GM12891 (cell line): ENCODE measurements at regions not wholly inside any gene's neighbourhood (a gene's known extent, or its start where the extent isn't known, plus 50 kb on each side); places are given as distances from the start of the nearest gene placed in this dataset.

Experiments
- DNase-seq: peaks from one replicate; pipeline ENCODE4 v3.0.0; 2011; ENCODE audit warnings: low spot score; ENCODE audit not compliant: insufficient read length
- FAIRE-seq: peaks from 2 replicates; lab custom pipeline; 2011; peaks lifted over from hg19 to GRCh38; lab: Jason Lieb, UNC
- PAX5 ChIP-seq: IDR thresholded peaks from 2 replicates; pipeline ENCODE4 v1.6.1; 2011; ENCODE audit warnings: low read length, moderate library complexity, mild to moderate bottlenecking; ENCODE audit not compliant: insufficient read depth, severe bottlenecking
- POLR2A ChIP-seq: IDR thresholded peaks from 2 replicates; pipeline ENCODE4 v1.6.1; 2011; ENCODE audit warnings: low read depth, low read length, control low read depth
- POLR2AphosphoS5 ChIP-seq: IDR thresholded peaks from 2 replicates; pipeline ENCODE4 v1.6.1; 2011; ENCODE audit warnings: low read depth, low read length, control low read depth
- POU2F2 ChIP-seq: IDR thresholded peaks from 2 replicates; pipeline ENCODE4 v1.6.1; 2011; ENCODE audit warnings: low read depth, mild to moderate bottlenecking, control low read depth, low read length, moderate library complexity
- SPI1 ChIP-seq: IDR thresholded peaks from 2 replicates; pipeline ENCODE4 v1.6.1; 2011; ENCODE audit warnings: low read depth, low read length, control low read depth
- TAF1 ChIP-seq: IDR thresholded peaks from 2 replicates; pipeline ENCODE4 v1.6.1; 2011; ENCODE audit warnings: low read depth, low read length, control low read depth

DNA sequence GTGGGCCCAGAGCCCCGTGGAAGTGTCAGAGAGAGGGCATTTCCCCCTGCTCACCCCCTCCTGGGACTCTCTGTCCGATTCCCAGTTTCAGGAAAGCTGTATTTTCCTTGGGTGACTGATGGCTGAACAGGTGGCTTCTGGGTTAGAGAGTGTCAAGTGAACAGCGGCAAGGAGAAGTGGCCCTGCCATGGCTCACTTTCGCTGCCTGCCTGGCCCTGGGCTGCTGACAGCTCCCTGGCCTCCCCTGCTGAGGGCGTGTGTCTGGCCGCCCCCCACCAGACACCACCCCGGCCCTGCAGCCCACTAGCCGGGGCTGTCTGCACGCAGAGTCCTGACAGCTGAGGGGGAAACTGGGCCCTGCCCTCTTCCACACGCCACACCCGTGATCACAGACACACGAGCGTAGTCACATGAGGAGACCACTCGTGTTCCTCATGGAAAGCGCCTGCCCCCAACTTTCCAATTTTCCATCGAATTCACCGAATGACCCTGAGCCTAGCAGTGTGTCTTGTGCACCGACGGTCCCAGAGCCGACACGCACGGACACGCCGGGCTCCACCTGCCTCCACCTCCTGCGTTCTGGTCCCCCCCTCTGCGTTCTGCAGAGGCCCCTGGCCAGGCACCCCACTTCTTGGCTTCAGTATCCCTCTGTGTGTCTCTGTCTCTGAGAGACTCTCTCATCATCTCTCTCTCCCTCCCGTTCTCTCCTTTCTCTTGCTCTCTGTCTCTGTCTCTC is 60.6 kb upstream of the CASZ1 start:
- DNase-seq (no peak), FAIRE-seq (no peak)
- TF ChIP-seq POLR2A = no peak
- no peak for TF ChIP-seq POU2F2
- no peak for TF ChIP-seq SPI1
- no peak for TF ChIP-seq TAF1
- TF ChIP-seq POLR2AphosphoS5 = no peak
- no peak for TF ChIP-seq PAX5

DNA sequence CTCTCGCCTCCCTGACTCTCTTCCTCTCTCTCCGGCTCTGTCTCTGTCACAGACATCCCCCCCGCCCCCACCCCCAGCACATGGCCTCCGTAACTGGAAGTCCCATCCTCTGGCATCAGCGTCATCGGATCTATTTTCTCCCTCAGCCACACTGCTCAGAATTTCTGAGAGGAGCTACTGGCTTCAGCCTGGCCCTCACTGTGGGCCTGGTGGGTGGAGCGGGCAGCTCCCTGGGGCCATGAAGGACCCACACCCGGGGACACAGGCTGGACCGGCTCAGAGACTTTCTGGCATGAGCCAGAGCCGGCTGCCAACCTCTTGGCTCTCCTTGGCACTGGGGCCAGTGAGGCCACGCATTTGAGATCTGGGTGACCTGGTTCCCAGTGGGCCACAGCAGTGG is 61.2 kb upstream of the CASZ1 start:
- DNase-seq (no peak), FAIRE-seq (no peak)
- TF ChIP-seq PAX5 (no peak), POU2F2 (no peak), TAF1 (no peak), POLR2A (no peak), POLR2AphosphoS5 (no peak), SPI1 (no peak)

DNA sequence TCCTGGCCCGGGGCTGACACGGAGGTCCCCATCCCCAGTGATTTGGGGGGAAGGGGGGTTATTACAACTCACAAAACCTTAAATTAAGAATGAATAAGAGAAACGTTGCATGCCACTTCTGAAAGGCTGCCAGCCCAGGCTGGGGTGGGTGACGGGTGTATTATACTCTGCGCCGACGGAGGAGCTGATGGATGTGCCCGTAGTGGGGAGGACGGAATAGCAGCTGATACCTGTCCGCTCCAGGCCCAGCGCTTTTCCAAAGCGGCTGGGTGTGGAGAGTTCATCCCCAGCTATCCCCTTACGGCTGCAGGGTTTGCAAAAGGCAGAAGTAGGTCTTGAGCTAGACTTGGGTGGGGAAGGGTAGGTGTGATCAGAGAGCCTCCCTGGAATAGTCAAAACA is 63.8 kb upstream of the CASZ1 start:
- FAIRE-seq (no peak), DNase-seq (no peak)
- TF ChIP-seq POLR2A = no peak
- TF ChIP-seq PAX5 = no peak
- no peak for TF ChIP-seq POU2F2
- TF ChIP-seq POLR2AphosphoS5 = no peak
- no peak for TF ChIP-seq SPI1
- no peak for TF ChIP-seq TAF1

DNA sequence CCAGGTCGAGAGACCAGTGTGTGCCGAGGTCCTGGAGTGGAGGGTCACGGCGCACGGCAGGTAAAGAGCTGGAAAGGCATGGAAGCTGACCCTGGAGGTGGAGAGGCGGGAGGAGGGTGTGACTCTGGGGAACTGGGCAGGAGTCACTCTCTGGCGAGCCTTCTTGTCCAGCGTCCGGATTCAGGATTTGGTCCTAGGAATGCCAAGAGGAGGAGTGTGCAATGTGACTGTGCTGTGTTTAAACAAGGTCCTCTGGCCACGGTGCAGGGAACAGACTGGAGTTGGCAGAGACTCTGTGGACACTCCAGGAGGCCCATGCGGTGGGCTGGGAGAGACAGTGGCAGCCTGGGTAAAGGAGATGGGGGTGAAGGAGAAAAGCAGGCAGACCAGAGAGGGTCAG is 64.2 kb upstream of the CASZ1 start:
- TF ChIP-seq PAX5 (no peak), TAF1 (no peak), POU2F2 (no peak), POLR2AphosphoS5 (no peak), SPI1 (no peak), POLR2A (no peak)
- DNase-seq (no peak), FAIRE-seq (no peak)

DNA sequence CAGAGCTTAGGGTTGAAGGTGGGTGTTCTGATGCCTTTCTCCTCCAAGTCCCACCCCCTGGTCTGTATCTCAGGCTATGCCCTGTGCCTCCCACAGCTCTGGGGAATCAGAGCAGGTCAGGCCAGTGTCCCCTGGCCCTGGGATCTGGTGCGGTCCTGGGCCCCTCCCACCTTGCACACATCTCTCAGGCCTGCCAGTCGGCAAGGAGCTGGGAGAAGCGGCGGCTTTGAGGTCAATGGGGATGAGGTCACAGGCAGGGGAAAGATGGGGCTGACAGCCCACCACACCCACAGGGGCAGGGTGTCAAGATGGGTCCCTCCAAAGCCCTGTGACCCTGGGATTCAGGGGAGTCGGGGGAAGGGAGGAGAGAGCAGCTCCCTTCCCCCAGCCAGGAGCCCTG is 65.4 kb upstream of the CASZ1 start:
- TF ChIP-seq POLR2AphosphoS5 = no peak
- TF ChIP-seq TAF1 = no peak
- no peak for TF ChIP-seq POLR2A
- no peak for TF ChIP-seq PAX5
- no peak for TF ChIP-seq POU2F2
- no peak for TF ChIP-seq SPI1
- no peak for FAIRE-seq
- DNase-seq = no peak

DNA sequence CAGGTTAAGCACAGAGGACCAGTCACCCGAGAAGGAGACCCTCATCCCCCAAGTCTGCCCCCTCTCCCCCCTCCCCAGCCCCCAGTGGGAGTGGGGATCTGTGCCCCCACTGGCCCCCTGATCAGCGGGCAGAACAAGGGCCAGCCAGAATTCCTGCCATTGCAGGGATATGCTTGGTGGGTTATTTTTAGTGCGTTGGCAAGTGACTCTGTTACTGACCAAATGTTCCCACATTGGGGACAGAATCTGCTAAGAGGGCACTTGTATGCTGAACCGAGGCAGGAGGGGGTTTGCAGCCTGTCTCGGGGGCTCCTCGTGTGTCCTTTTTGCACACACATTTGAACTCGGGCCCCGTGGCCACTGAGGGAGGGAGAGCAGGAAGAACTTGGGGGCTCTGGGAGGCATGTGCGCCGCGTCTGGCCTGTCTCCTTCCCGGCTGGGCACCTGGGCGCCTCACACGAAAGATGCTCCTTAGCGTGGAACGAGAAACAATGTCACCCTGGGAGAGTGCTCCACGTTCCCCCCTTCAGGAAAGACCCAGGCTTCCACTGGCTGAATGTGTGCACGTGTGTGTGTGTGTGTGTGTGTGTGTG is 66.4 kb upstream of the CASZ1 start:
- FAIRE-seq (no peak), DNase-seq (no peak)
- no peak for TF ChIP-seq PAX5
- TF ChIP-seq POLR2A = no peak
- no peak for TF ChIP-seq POU2F2
- no peak for TF ChIP-seq SPI1
- TF ChIP-seq POLR2AphosphoS5 = no peak
- no peak for TF ChIP-seq TAF1

GRCh38 chr1:10863886-10864285 is 67.4 kb upstream of the CASZ1 start:
- no peak for TF ChIP-seq POLR2A
- no peak for TF ChIP-seq PAX5
- TF ChIP-seq POLR2AphosphoS5 = no peak
- no peak for TF ChIP-seq SPI1
- no peak for TF ChIP-seq TAF1
- TF ChIP-seq POU2F2 = no peak
- no peak for FAIRE-seq
- DNase-seq = no peak

GRCh38 chr1:10864776-10865175 is 68.3 kb upstream of the CASZ1 start:
- no peak for TF ChIP-seq POU2F2
- FAIRE-seq = no peak
- DNase-seq = no peak

DNA sequence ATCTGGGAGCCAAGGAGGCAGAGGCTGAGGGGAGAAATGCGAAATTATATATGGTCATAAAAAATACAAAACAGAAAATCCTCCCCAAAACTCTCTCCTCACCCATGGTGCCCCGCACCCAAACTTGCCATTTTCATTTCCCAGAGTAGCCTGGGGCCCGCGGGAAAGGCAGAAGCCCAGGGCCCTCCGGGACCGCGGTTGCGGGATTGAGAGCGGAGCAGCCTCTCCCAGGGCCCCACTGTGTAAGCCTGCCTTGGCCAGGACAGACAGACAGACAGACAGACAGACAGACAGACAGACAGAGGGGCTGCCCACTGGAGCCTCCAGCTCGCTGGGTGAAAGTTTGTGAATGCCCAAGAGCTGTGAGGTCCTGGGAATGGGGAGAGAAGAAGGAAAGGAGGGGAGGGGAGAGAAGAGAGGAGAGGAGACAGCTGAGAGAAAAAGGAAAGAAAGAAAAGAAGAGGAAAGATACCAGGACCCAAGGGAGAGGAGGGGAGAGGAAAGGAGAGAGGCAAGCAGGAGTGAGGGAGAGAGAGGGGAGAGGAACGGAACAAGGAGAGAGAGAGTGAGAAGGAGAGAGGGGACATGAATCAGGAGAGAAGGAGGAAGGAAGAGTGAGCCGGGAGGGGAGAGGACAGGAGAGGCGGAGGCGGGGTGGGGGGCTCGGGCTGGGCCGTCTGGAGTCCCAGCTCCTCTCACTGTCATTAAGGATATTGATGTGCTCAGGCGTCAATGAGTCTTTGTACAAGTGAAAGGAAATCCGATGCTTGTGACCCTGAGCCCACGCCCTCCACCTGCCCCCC is 69.3 kb upstream of the CASZ1 start:
- TF ChIP-seq POU2F2 (no peak), TAF1 (no peak)
- DNase-seq = no peak
- no peak for FAIRE-seq

DNA sequence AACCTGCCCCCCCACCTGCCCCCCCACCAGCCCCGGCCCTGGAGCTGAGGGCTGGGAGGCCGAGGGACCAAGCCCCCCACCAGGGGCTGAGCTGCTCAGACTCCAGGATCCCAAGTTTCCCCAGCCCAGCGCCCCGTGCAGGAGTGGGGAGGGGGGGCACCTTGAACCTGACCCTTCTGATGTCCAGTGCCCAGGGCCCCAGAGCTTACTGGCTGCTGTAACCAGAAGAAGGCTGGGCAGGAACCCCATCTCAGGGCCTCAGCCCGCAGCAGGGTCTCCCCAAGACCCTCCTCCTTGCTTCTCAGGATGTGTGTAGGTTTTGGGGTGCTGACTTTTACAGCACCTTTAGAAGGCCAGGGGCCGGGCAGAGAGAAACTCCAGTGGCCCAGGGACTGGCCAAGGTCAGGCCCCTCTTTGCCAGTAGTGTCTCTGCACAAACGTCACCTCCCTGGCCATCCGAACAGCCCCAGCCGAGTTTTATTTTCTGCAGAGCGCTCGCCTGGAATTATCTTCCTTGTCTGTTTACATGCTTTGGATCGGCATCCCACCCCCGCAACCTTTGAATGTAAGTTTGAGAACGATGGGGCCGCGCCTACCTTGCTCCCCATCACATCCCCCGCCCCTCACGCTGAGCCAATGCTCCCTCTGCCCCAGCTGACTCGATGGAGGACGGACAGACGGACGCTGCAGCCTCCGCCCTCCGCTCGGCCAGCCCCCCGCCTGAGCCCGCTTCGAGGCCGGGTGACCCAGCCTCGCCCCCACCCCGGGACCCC is 70.1 kb upstream of the CASZ1 start:
- DNase-seq (no peak), FAIRE-seq (peak; percentile 62)
- TF ChIP-seq POU2F2 (no peak), TAF1 (no peak), POLR2AphosphoS5 (no peak), POLR2A (no peak)
